Thyroid gland (tissue), 4 donors: ENCODE measurements at regions not wholly inside any gene's neighbourhood (a gene's known extent, or its start where the extent isn't known, plus 50 kb on each side); places are given as distances from the start of the nearest gene placed in this dataset.

Experiments used
- POLR2A ChIP-seq, 2 donors: fragments of 450-650 bp; IDR thresholded peaks; one replicate each; pipeline ENCODE4 v1.6.1; 2017; ENCODE audit warnings: antibody characterized with exemption in 2 of 2, mild to moderate bottlenecking in 2 of 2, moderate library complexity in 1 of 2
- TF ChIP-seq, protein P1 (sequence below), 6 experiments: fragments of 200-600 bp in 3 of 6; fragments of 450-650 bp in 3 of 6; sonication (generic) in 3 of 6; IDR thresholded peaks; one replicate each; pipeline ENCODE4 v1.5.1; 2016 to 2019; ENCODE audit warnings: antibody characterized with exemption in 6 of 6, mild to moderate bottlenecking in 2 of 6, inconsistent platforms in 1 of 6, moderate library complexity in 1 of 6

DNA sequence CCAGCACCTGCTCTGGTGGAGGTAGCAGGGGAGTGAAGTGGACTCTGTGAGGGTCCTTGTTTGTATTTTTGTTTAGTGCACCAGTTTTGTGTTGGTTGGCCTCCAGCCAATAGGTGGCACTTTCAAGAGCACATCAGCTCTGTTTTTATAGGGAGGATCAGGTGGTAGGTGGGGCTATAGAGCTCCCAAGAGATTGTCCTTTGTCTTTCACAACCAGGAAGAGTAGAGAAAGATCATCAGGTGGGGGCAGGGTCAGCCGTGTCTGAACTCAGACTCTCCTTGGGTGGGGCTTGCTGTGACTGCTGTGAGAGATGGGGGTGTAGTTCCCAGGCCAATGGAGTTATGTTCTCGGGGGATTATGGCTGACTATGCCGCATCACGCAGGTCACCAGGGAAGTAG is 159.8 kb downstream of the ZNF326 start:
- TF ChIP-seq, protein P1, sequence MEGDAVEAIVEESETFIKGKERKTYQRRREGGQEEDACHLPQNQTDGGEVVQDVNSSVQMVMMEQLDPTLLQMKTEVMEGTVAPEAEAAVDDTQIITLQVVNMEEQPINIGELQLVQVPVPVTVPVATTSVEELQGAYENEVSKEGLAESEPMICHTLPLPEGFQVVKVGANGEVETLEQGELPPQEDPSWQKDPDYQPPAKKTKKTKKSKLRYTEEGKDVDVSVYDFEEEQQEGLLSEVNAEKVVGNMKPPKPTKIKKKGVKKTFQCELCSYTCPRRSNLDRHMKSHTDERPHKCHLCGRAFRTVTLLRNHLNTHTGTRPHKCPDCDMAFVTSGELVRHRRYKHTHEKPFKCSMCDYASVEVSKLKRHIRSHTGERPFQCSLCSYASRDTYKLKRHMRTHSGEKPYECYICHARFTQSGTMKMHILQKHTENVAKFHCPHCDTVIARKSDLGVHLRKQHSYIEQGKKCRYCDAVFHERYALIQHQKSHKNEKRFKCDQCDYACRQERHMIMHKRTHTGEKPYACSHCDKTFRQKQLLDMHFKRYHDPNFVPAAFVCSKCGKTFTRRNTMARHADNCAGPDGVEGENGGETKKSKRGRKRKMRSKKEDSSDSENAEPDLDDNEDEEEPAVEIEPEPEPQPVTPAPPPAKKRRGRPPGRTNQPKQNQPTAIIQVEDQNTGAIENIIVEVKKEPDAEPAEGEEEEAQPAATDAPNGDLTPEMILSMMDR (IDR thresholded peaks at IDR 0.05): no peak
- no peak for TF ChIP-seq POLR2A (IDR thresholded peaks at IDR 0.05)
